ENCODE measurements at regions not wholly inside any gene's neighbourhood (a gene's known extent, or its start where the extent isn't known, plus 50 kb on each side); places are given as distances from the start of the nearest gene placed in this dataset.

GRCh38 chr18:76640438-76640837 lies 145.4 kb upstream of the ZNF516 start:
- TF ChIP-seq CTCF (IDR thresholded peaks at IDR 0.05) (no peak), EZH2phosphoT487 (IDR thresholded peaks at IDR 0.05) (no peak), EZH2 (IDR thresholded peaks at IDR 0.05) (no peak)

Data from neural progenitor cell (in vitro differentiated cells).